Endothelial cell of umbilical vein (primary cell): ENCODE measurements at regions not wholly inside any gene's neighbourhood (a gene's known extent, or its start where the extent isn't known, plus 50 kb on each side); places are given as distances from the start of the nearest gene placed in this dataset.
A peak's percentile ranks its signal among the peaks of the same experiment; 100 is the strongest.

Experiments
- CTCF ChIP-seq, 2 donors: IDR thresholded peaks; 1 replicate in 1 of 2; 2 replicates in 1 of 2; pipeline ENCODE4 v1.5.1; 2011; ENCODE audit warnings: low read length in 2 of 2, mild to moderate bottlenecking in 2 of 2, moderate library complexity in 2 of 2, control low read depth in 1 of 2, inconsistent platforms in 1 of 2, low read depth in 1 of 2; ENCODE audit not compliant: insufficient read depth in 1 of 2; ENCODE audit errors: extremely low read depth in 1 of 2
- FOS ChIP-seq: IDR thresholded peaks from 2 replicates; pipeline ENCODE4 v1.6.1; 2011; ENCODE audit warnings: mild to moderate bottlenecking, low read length, moderate library complexity, borderline replicate concordance; ENCODE audit not compliant: insufficient read depth
- POLR2A ChIP-seq: IDR thresholded peaks from 2 replicates; pipeline ENCODE4 v1.6.1; 2012; ENCODE audit warnings: low read depth, mild to moderate bottlenecking, control low read depth, low read length
- POLR2AphosphoS5 ChIP-seq: IDR thresholded peaks from 2 replicates; pipeline ENCODE4 v1.6.1; 2012; ENCODE audit warnings: low read depth, mild to moderate bottlenecking, control low read depth, low read length, moderate library complexity; ENCODE audit not compliant: insufficient read depth

GRCh38 chr16:59179446-59180082 is 445.4 kb upstream of the GOT2 start:
- TF ChIP-seq POLR2AphosphoS5 (no peak), CTCF (IDR thresholded peaks at IDR 0.05; ENCODE audit: extremely low read depth in 1 of 2, insufficient read depth in 1 of 2, low read depth in 1 of 2, low read length in 2 of 2) (no peak), POLR2A (no peak), FOS (peak; percentile 63)
